IMR-90 (cell line): ENCODE measurements at regions not wholly inside any gene's neighbourhood (a gene's known extent, or its start where the extent isn't known, plus 50 kb on each side); places are given as distances from the start of the nearest gene placed in this dataset.

ENCODE experiments used
- ATAC-seq: fragments of 200-7000 bp; cut with Tn5 transposase; 2 replicates; pipeline ENCODE4 v1.9.1; 2020; ENCODE audit warnings: low read depth, mild to moderate bottlenecking, moderate library complexity
- BruUV-seq: library from RNA; stranded (reverse); fragments of 400-500 nt; replicated peaks from 2 replicates; lab custom pipeline; 2021; lab: Mats Ljungman, UMichigan
- CTCF ChIA-PET: fragments of 300-600 bp; formaldehyde crosslinking; extraction: SDS; loops from one replicate; lab custom pipeline; 2021; ENCODE audit warnings: antibody characterized with exemption; lab: Yijun Ruan, JAX
- POLR2A ChIA-PET: fragments of 300-600 bp; sonication (Branson Sonifier 250); formaldehyde crosslinking; loops from one replicate; lab custom pipeline; 2022; ENCODE audit warnings: antibody characterized with exemption; ENCODE audit not compliant: unreplicated experiment; lab: Charles Lee
- DNase-seq: peaks from one replicate; pipeline ENCODE4 v3.0.0; 2013
- H2AFZ ChIP-seq: replicated peaks from 2 replicates; pipeline ENCODE3; 2013; ENCODE audit warnings: low read length, mild to moderate bottlenecking; ENCODE audit not compliant: poor library complexity
- H2AK5ac ChIP-seq: 2 replicates; pipeline ENCODE4 v1.6.1; 2013; ENCODE audit warnings: low read depth, low read length, inconsistent platforms
- H2AK9ac ChIP-seq: replicated peaks from 2 replicates; pipeline ENCODE3; 2013; ENCODE audit warnings: mild to moderate bottlenecking, low read depth, low read length, moderate library complexity; ENCODE audit not compliant: poor library complexity
- H2BK120ac ChIP-seq: 2 replicates; pipeline ENCODE4 v1.6.1; 2013; ENCODE audit warnings: low read depth, low read length, inconsistent platforms
- H2BK15ac ChIP-seq: 3 replicates; pipeline ENCODE4 v1.6.1; 2013; ENCODE audit warnings: low read depth, low read length, inconsistent platforms
- H2BK20ac ChIP-seq: 2 replicates; pipeline ENCODE4 v1.6.1; 2013; ENCODE audit warnings: low read depth, mild to moderate bottlenecking, inconsistent platforms, low read length, moderate library complexity
- H2BK5ac ChIP-seq: 2 replicates; pipeline ENCODE4 v1.6.1; 2013; ENCODE audit warnings: mild to moderate bottlenecking, low read depth, low read length, inconsistent platforms; ENCODE audit not compliant: poor library complexity, severe bottlenecking
- H3K14ac ChIP-seq: replicated peaks from 2 replicates; pipeline ENCODE4 v1.6.1; 2013; ENCODE audit warnings: low read depth, low read length, inconsistent platforms
- H3K18ac ChIP-seq: 2 replicates; pipeline ENCODE4 v1.6.1; 2013; ENCODE audit warnings: low read depth, low read length, control low read depth
- H3K23ac ChIP-seq: 2 replicates; pipeline ENCODE4 v1.6.1; 2013; ENCODE audit warnings: low read depth, low read length, inconsistent platforms
- H3K27ac ChIP-seq: 2 replicates; pipeline ENCODE4 v1.5.1; 2013; ENCODE audit warnings: mild to moderate bottlenecking, control low read depth, low read length; ENCODE audit not compliant: insufficient read depth
- H3K27me3 ChIP-seq: 2 replicates; pipeline ENCODE4 v1.6.1; 2013; ENCODE audit warnings: low read length; ENCODE audit not compliant: control insufficient read depth, insufficient read depth
- H3K36me3 ChIP-seq: 2 replicates; pipeline ENCODE4 v1.6.1; 2013; ENCODE audit warnings: low read length, mixed read lengths; ENCODE audit not compliant: control insufficient read depth, insufficient read depth
- H3K4ac ChIP-seq: 2 replicates; pipeline ENCODE4 v1.6.1; 2013; ENCODE audit warnings: low read depth, low read length, inconsistent platforms
- H3K4me1 ChIP-seq: 2 replicates; pipeline ENCODE4 v1.6.1; 2013; ENCODE audit warnings: low read length, mixed read lengths; ENCODE audit not compliant: control insufficient read depth, insufficient read depth
- H3K4me2 ChIP-seq: 2 replicates; pipeline ENCODE4 v1.6.1; 2013; ENCODE audit warnings: low read depth, mild to moderate bottlenecking, control low read depth, low read length, moderate library complexity
- H3K4me3 ChIP-seq: 2 replicates; pipeline ENCODE4 v1.5.1; 2013; ENCODE audit warnings: low read depth, mild to moderate bottlenecking, control low read depth, low read length, moderate library complexity; ENCODE audit not compliant: insufficient read depth
- H3K56ac ChIP-seq: 2 replicates; pipeline ENCODE4 v1.6.1; 2013; ENCODE audit warnings: low read length, inconsistent platforms; ENCODE audit not compliant: insufficient read depth; ENCODE audit errors: extremely low read depth
- H3K79me1 ChIP-seq, 2 experiments: 2 replicates each; pipeline ENCODE4 v1.6.1; 2013; ENCODE audit warnings: low read length in 2 of 2, inconsistent platforms in 1 of 2, low read depth in 1 of 2
- H3K9ac ChIP-seq: 2 replicates; pipeline ENCODE4 v1.6.1; 2013; ENCODE audit warnings: low read depth, low read length, control low read depth
- H3K9me1 ChIP-seq: 2 replicates; pipeline ENCODE4 v1.6.1; 2013; ENCODE audit warnings: low read length, inconsistent platforms; ENCODE audit not compliant: insufficient read depth
- H3K9me3 ChIP-seq: 2 replicates; pipeline ENCODE4 v1.6.1; 2013; ENCODE audit warnings: low read length; ENCODE audit not compliant: control insufficient read depth, insufficient read depth
- H4K20me1 ChIP-seq: 2 replicates; pipeline ENCODE4 v1.6.1; 2013; ENCODE audit warnings: low read length, inconsistent platforms; ENCODE audit not compliant: insufficient read depth
- H4K5ac ChIP-seq: 2 replicates; pipeline ENCODE4 v1.6.1; 2013; ENCODE audit warnings: mild to moderate bottlenecking, low read depth, low read length, control low read depth
- H4K8ac ChIP-seq, 2 experiments: 2 replicates each; pipeline ENCODE4 v1.6.1; 2013; ENCODE audit warnings: low read depth in 2 of 2, low read length in 2 of 2, control low read depth in 1 of 2, inconsistent platforms in 1 of 2
- H4K91ac ChIP-seq: 2 replicates; pipeline ENCODE4 v1.6.1; 2013; ENCODE audit warnings: low read depth, low read length, inconsistent platforms; ENCODE audit not compliant: insufficient read depth
- BHLHE40 ChIP-seq: fragments of 150-350 bp; IDR thresholded peaks from 2 replicates; pipeline ENCODE4 v1.6.1; 2016; ENCODE audit warnings: mild to moderate bottlenecking, low read depth, low read length
- CHD1 ChIP-seq: IDR thresholded peaks from 2 replicates; pipeline ENCODE4 v1.6.1; 2012; ENCODE audit warnings: low read depth, low read length, improper control_type of control experiment
- CTCF ChIP-seq: conservative IDR thresholded peaks from 2 replicates; pipeline ENCODE4 v1.5.1; 2012; ENCODE audit warnings: mild to moderate bottlenecking, low read depth, low read length, improper control_type of control experiment
- FOS ChIP-seq: fragments of 150-350 bp; IDR thresholded peaks from 2 replicates; pipeline ENCODE4 v1.6.1; 2016; ENCODE audit warnings: low read depth, low read length
- MAFK ChIP-seq: IDR thresholded peaks from 2 replicates; pipeline ENCODE4 v1.6.1; 2012; ENCODE audit warnings: low read depth, low read length, improper control_type of control experiment
- MXI1 ChIP-seq: IDR thresholded peaks from 2 replicates; pipeline ENCODE4 v1.6.1; 2012; ENCODE audit warnings: low read depth, mild to moderate bottlenecking, low read length, moderate library complexity, borderline replicate concordance
- NFE2L2 ChIP-seq: fragments of 150-350 bp; IDR thresholded peaks from 2 replicates; pipeline ENCODE4 v1.6.1; 2016; ENCODE audit warnings: low read depth, mild to moderate bottlenecking, low read length
- POLR2A ChIP-seq: IDR thresholded peaks from 2 replicates; pipeline ENCODE4 v1.6.1; 2012; ENCODE audit warnings: mild to moderate bottlenecking, low read depth, low read length
- RAD21 ChIP-seq: IDR thresholded peaks from 2 replicates; pipeline ENCODE4 v1.6.1; 2012; ENCODE audit warnings: low read length, improper control_type of control experiment
- RCOR1 ChIP-seq: IDR thresholded peaks from 2 replicates; pipeline ENCODE4 v1.6.1; 2012; ENCODE audit warnings: mild to moderate bottlenecking, low read length, improper control_type of control experiment; ENCODE audit not compliant: insufficient replicate concordance
- USF2 ChIP-seq: fragments of 150-350 bp; IDR thresholded peaks from 2 replicates; pipeline ENCODE4 v1.6.1; 2017; ENCODE audit warnings: mild to moderate bottlenecking, antibody characterized with exemption, low read length, low read depth
- WGBS, 2 experiments: methylation state at CpG; one replicate each; pipeline versions ENCODE4 v1.1.5 to v1.1.7; 2013; ENCODE audit warnings: missing lambda C conversion rate in 2 of 2; ENCODE audit not compliant: insufficient read length in 1 of 2; ENCODE audit errors: extremely low coverage in 2 of 2; 5-methylcytosine and 5-hydroxymethylcytosine counted together
- dilution Hi-C: fragments of 300-500 bp; cut with HindIII; formaldehyde crosslinking; loops from one replicate; pipeline ENCODE4 v1.14.3; 2018; ENCODE audit warnings: low sequenced_read_pairs; ENCODE audit not compliant: unreplicated experiment
- in situ Hi-C: fragments of 300-500 bp; cut with MboI; formaldehyde crosslinking; loops from 3 replicates; pipeline ENCODE4 v1.14.3; 2019; ENCODE audit warnings: low sequenced_read_pairs, inconsistent platforms, mixed read lengths
- intact Hi-C: fragments of 100-400 bp; cut with micrococcal nuclease; formaldehyde crosslinking; loops from 2 replicates; pipeline ENCODE4 v1.10.0; 2022

- WGBS, 2 experiments = no CpG with 5 or more reads among the region's 4 CpGs
Observed at GRCh38 chr6:47944846-47945245, 163.0 kb downstream of the OPN5 start.

More at GRCh38 chr6:47944846-47945245, 163.0 kb downstream of the OPN5 start:
- Histone ChIP-seq H3K9me3 (no peaks in the 10 kb centered on the region), H4K20me1 (no peaks in the 10 kb centered on the region), H3K79me1 (no peaks in the 10 kb centered on the region), H3K27ac (no peak overlapping the region), H3K4me2 (no peak overlapping the region), H2AK9ac (no peak overlapping the region), H3K23ac (no peak overlapping the region), H4K8ac (no peak overlapping the region), H2AK5ac (no peak overlapping the region), H3K4me3 (no peak overlapping the region), H2BK5ac (no peak overlapping the region), H3K14ac (no peak overlapping the region), H2BK20ac (no peak overlapping the region), H2BK120ac (no peak overlapping the region), H2AFZ (no peak overlapping the region), H3K36me3 (no peaks in the 10 kb centered on the region), H3K18ac (no peak overlapping the region), H3K9me1 (no peaks in the 10 kb centered on the region), H3K27me3 (no peaks in the 10 kb centered on the region), H2BK15ac (no peak overlapping the region), H3K4me1 (no peaks in the 10 kb centered on the region), H3K56ac (no peak overlapping the region), H3K4ac (no peak overlapping the region), H3K9ac (no peak overlapping the region), H4K91ac (no peak overlapping the region), H4K5ac (no peak overlapping the region)
- no peak for ATAC-seq
- in situ Hi-C loops (no loop called here), intact Hi-C loops (no loop called here), dilution Hi-C loops (no loop called here)
- ChIA-PET CTCF (no interaction called here), POLR2A (no interaction called here)
- no TSS peak for BruUV-seq
- TF ChIP-seq POLR2A (no peak), USF2 (no peak), CHD1 (no peak), MAFK (no peak), BHLHE40 (no peak), FOS (no peak), CTCF (no peak), RCOR1 (no peak), NFE2L2 (no peak), RAD21 (no peak), MXI1 (no peak)
- no peak for DNase-seq
